ENCODE measurements at regions not wholly inside any gene's neighbourhood (a gene's known extent, or its start where the extent isn't known, plus 50 kb on each side); places are given as distances from the start of the nearest gene placed in this dataset.

GRCh38 chr7:85292908-85293576 is 106.2 kb upstream of the SEMA3D start:
- no peak for TF ChIP-seq CTCF (IDR thresholded peaks at IDR 0.05)
- ATAC-seq, result no peak
- Histone ChIP-seq H3K27ac (no peak overlapping the region), H3K27me3 (no peaks in the 10 kb centered on the region), H3K4me3 (no peak overlapping the region), H3K36me3 (no peaks in the 10 kb centered on the region), H3K9me3 (no peaks in the 10 kb centered on the region), H3K4me1 (no peaks in the 10 kb centered on the region)
- DNase-seq, result peak in 1 of 4 donors; percentile 3
- intact Hi-C loops (cut with DNase I), result no loop called here

GRCh38 chr7:85290269-85290668 is 103.4 kb upstream of the SEMA3D start:
- Histone ChIP-seq H3K27ac (no peak overlapping the region), H3K4me3 (no peak overlapping the region), H3K36me3 (no peaks in the 10 kb centered on the region), H3K4me1 (no peaks in the 10 kb centered on the region), H3K27me3 (no peaks in the 10 kb centered on the region), H3K9me3 (no peaks in the 10 kb centered on the region)
- TF ChIP-seq CTCF (IDR thresholded peaks at IDR 0.05), result no peak
- ATAC-seq, result no peak
- DNase-seq, result no peak
- intact Hi-C loops (cut with DNase I), result no loop called here

- Histone ChIP-seq H3K4me3 (no peak overlapping the region), H3K27me3 (no peaks in the 10 kb centered on the region), H3K4me1 (no peaks in the 10 kb centered on the region), H3K27ac (no peak overlapping the region), H3K9me3 (no peaks in the 10 kb centered on the region), H3K36me3 (no peaks in the 10 kb centered on the region)
- DNase-seq, result no peak
- no peak for TF ChIP-seq CTCF (IDR thresholded peaks at IDR 0.05)
- intact Hi-C loops (cut with DNase I), result no loop called here
- ATAC-seq, result no peak
Observed at GRCh38 chr7:85289279-85289678, 102.4 kb upstream of the SEMA3D start.

- Histone ChIP-seq H3K27ac (no peak overlapping the region), H3K4me3 (no peak overlapping the region), H3K9me3 (no peaks in the 10 kb centered on the region), H3K27me3 (no peaks in the 10 kb centered on the region), H3K36me3 (no peaks in the 10 kb centered on the region), H3K4me1 (no peaks in the 10 kb centered on the region)
- DNase-seq (peak in 2 of 4 donors; percentile 9 to 18), ATAC-seq (no peak)
- intact Hi-C loops (cut with DNase I), result no loop called here
- TF ChIP-seq CTCF (IDR thresholded peaks at IDR 0.05), result no peak
Observed at GRCh38 chr7:85287106-85287825, 100.4 kb upstream of the SEMA3D start.

- no peak for TF ChIP-seq CTCF (IDR thresholded peaks at IDR 0.05)
- intact Hi-C loops (cut with DNase I), result no loop called here
- Histone ChIP-seq H3K4me3 (no peak overlapping the region), H3K27me3 (no peaks in the 10 kb centered on the region), H3K4me1 (no peaks in the 10 kb centered on the region), H3K9me3 (no peaks in the 10 kb centered on the region), H3K36me3 (no peaks in the 10 kb centered on the region), H3K27ac (no peak overlapping the region)
- DNase-seq, result peak in 2 of 4 donors; percentile 22 to 27
- no peak for ATAC-seq
Observed at GRCh38 chr7:85286446-85286845, 99.6 kb upstream of the SEMA3D start.
